Cardiac muscle cell (in vitro differentiated cells and primary cell): ENCODE measurements at regions not wholly inside any gene's neighbourhood (a gene's known extent, or its start where the extent isn't known, plus 50 kb on each side); places are given as distances from the start of the nearest gene placed in this dataset.

Experiments used
- DNase-seq, 2 donors: peaks; one replicate each; pipeline versions ENCODE4 v3.0.0 to v3.0.0-alpha.2; 2010 to 2017; ENCODE audit warnings: low read depth in 1 of 2, low spot score in 1 of 2
- H3K27ac ChIP-seq: fragments of 200-600 bp; sonication (generic); 2 replicates; pipeline ENCODE4 v1.5.1; 2016
- H3K27me3 ChIP-seq: fragments of 200-600 bp; sonication (generic); 2 replicates; pipeline ENCODE4 v1.6.0; 2016; ENCODE audit warnings: control low read depth
- H3K36me3 ChIP-seq: fragments of 200-600 bp; sonication (generic); 2 replicates; pipeline ENCODE4 v1.5.1; 2016; ENCODE audit warnings: control low read depth
- H3K4me1 ChIP-seq: fragments of 200-600 bp; sonication (generic); 2 replicates; pipeline ENCODE4 v1.8.1; 2017; ENCODE audit warnings: low read depth, mild to moderate bottlenecking, mixed run types
- H3K4me3 ChIP-seq: fragments of 200-600 bp; sonication (generic); 2 replicates; pipeline ENCODE4 v1.5.1; 2016; ENCODE audit warnings: mild to moderate bottlenecking
- H3K9me3 ChIP-seq: fragments of 200-600 bp; sonication (generic); 2 replicates; pipeline ENCODE4 v1.5.1; 2017; ENCODE audit warnings: low read depth, mild to moderate bottlenecking, control low read depth
- TF ChIP-seq, protein P1 (sequence below): IDR thresholded peaks from 2 replicates; pipeline ENCODE4 v1.5.1; 2012; ENCODE audit warnings: low read depth, mild to moderate bottlenecking, low read length

DNA sequence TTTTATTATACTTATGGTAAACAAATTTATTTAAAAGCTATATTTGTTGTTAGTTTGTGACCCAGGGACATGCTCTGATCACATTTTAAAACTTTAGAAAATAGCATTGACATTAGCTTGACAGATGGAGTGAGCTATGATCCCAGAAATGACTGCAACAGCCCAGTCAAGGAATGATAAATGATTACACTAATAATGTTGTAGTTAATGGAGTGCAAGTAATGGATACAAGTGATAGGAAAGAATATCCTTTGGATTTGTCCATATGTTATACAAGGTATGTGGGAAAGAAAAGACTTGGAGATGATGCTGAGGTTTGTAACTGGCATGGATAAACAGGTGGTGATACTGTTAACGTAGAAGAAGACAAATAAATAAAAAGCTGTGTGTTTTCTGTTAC is 1908.7 kb downstream of the MRPL39 start:
- Histone ChIP-seq H3K36me3 (no peaks in the 10 kb centered on the region), H3K27me3 (no peaks in the 10 kb centered on the region), H3K4me3 (no peak overlapping the region), H3K4me1 (no peaks in the 10 kb centered on the region), H3K27ac (no peak overlapping the region), H3K9me3 (no peaks in the 10 kb centered on the region)
- TF ChIP-seq, protein P1, sequence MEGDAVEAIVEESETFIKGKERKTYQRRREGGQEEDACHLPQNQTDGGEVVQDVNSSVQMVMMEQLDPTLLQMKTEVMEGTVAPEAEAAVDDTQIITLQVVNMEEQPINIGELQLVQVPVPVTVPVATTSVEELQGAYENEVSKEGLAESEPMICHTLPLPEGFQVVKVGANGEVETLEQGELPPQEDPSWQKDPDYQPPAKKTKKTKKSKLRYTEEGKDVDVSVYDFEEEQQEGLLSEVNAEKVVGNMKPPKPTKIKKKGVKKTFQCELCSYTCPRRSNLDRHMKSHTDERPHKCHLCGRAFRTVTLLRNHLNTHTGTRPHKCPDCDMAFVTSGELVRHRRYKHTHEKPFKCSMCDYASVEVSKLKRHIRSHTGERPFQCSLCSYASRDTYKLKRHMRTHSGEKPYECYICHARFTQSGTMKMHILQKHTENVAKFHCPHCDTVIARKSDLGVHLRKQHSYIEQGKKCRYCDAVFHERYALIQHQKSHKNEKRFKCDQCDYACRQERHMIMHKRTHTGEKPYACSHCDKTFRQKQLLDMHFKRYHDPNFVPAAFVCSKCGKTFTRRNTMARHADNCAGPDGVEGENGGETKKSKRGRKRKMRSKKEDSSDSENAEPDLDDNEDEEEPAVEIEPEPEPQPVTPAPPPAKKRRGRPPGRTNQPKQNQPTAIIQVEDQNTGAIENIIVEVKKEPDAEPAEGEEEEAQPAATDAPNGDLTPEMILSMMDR: no peak
- no peak for DNase-seq

GRCh38 chr21:23695443-23695842 is 1911.8 kb downstream of the MRPL39 start:
- no peak for DNase-seq
- no peak overlapping the region for H3K27ac ChIP-seq
- no peaks in the 10 kb centered on the region for H3K27me3 ChIP-seq
- H3K9me3 ChIP-seq: no peaks in the 10 kb centered on the region
- TF ChIP-seq, protein P1: no peak
- no peak overlapping the region for H3K4me3 ChIP-seq
- H3K36me3 ChIP-seq: no peaks in the 10 kb centered on the region
- no peaks in the 10 kb centered on the region for H3K4me1 ChIP-seq

DNA sequence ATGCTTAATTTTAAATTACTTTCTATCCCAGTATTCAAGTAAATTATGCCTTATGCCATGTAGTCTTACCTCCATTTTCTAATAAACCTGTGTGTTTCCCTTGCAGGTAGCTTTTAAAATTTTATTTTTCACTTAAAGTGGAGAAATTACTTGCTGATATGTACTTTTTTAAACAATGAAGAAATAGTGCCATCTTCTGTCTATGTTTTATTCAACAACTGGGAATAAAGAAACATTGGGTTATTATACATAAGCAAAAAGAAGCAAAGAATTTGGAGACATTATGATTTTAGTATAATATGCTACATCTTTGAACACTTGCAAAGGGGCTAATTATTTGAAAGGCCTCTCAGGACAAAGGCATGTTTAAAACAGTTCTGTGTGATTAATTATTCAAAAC is 1912.9 kb downstream of the MRPL39 start:
- Histone ChIP-seq H3K4me1 (no peaks in the 10 kb centered on the region), H3K27ac (no peak overlapping the region), H3K9me3 (no peaks in the 10 kb centered on the region), H3K27me3 (no peaks in the 10 kb centered on the region), H3K36me3 (no peaks in the 10 kb centered on the region), H3K4me3 (no peak overlapping the region)
- DNase-seq: no peak
- TF ChIP-seq, protein P1: no peak

GRCh38 chr21:23690316-23690715 is 1917.0 kb downstream of the MRPL39 start:
- H3K9me3 ChIP-seq: no peaks in the 10 kb centered on the region
- H3K4me3 ChIP-seq: no peak overlapping the region
- TF ChIP-seq, protein P1: no peak

DNA sequence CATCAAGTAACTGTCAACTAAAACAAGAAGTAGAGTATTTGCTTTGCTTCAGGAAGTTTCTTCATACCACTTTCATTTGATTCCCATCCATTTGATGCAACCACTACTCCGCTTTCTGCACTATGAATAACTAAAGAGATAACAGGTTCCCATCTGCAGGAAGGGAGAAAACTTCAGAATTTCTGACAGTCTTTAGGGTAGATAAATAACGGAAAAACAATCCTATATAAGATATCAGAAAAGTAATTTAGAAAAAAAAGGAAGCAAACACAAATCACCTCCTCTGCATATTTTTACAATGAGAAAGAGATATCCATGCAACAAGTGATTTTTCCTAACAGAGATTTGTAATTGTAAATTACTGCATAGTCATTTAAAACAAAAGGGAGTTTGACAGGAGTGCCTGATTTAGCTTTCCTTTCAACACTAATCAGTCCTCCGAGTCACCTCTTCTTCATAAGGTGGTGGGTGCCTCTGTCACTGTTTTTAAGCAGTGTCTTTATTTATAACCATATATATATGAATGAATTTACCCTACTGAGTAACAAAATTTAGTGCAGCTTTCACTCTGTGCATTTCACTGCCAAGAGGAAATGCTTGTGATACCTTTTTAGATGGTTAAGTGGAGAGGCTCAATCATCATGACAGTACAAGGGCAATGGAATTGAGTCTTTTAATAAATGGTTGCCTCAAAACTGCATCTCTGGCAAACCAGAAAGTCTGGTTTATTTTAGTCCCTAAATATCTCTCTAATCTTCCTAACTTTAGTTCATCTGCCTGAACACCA is 1920.4 kb downstream of the MRPL39 start:
- DNase-seq: no peak
- Histone ChIP-seq H3K27ac (peak overlapping the region; percentile 26), H3K4me3 (no peak overlapping the region), H3K9me3 (no peaks in the 10 kb centered on the region), H3K4me1 (peaks cover 18% of the 10 kb centered on the region), H3K36me3 (no peaks in the 10 kb centered on the region), H3K27me3 (no peaks in the 10 kb centered on the region)
- TF ChIP-seq, protein P1: no peak

More at GRCh38 chr21:23690316-23690715, 1917.0 kb downstream of the MRPL39 start:
- DNase-seq: no peak
- Histone ChIP-seq H3K36me3 (no peaks in the 10 kb centered on the region), H3K27me3 (no peaks in the 10 kb centered on the region), H3K4me1 (peaks cover 18% of the 10 kb centered on the region), H3K27ac (no peak overlapping the region)
